OCI-LY7 (cell line): ENCODE measurements at regions not wholly inside any gene's neighbourhood (a gene's known extent, or its start where the extent isn't known, plus 50 kb on each side); places are given as distances from the start of the nearest gene placed in this dataset.

ENCODE experiments used
- BruUV-seq: library from RNA; stranded (reverse); fragments of 400-500 nt; replicated peaks from 2 replicates; lab custom pipeline; 2021; lab: Mats Ljungman, UMichigan
- CTCF ChIA-PET: fragments of 300-600 bp; sonication (Branson Sonifier 250); formaldehyde crosslinking; loops from one replicate; lab custom pipeline; 2022; ENCODE audit warnings: antibody characterized with exemption; ENCODE audit not compliant: unreplicated experiment; lab: Charles Lee
- POLR2A ChIA-PET: fragments of 300-600 bp; sonication (Branson Sonifier 250); formaldehyde crosslinking; loops from one replicate; lab custom pipeline; 2022; ENCODE audit warnings: antibody characterized with exemption; lab: Charles Lee
- DNase-seq: peaks from one replicate; pipeline ENCODE4 v3.0.0-alpha.2; 2015; ENCODE audit warnings: low spot score
- H2AFZ ChIP-seq: fragments of 200-600 bp; sonication (generic), shearing (Covaris generic); 2 replicates; pipeline ENCODE4 v1.6.1; 2014; ENCODE audit warnings: mild to moderate bottlenecking, antibody characterized with exemption, low read length, moderate library complexity
- H3K27ac ChIP-seq: fragments of 200-600 bp; sonication (generic); 2 replicates; pipeline ENCODE4 v1.5.1; 2014; ENCODE audit warnings: mixed run types, low read depth, mild to moderate bottlenecking, moderate library complexity, low read length, inconsistent platforms; ENCODE audit not compliant: poor library complexity, severe bottlenecking
- H3K36me3 ChIP-seq: fragments of 200-600 bp; sonication (generic); 2 replicates; pipeline ENCODE4 v1.6.1; 2014; ENCODE audit warnings: mild to moderate bottlenecking, antibody characterized with exemption, low read length, moderate library complexity, mixed read lengths; ENCODE audit not compliant: insufficient read depth
- H3K4me1 ChIP-seq: fragments of 200-600 bp; sonication (generic); 2 replicates; pipeline ENCODE4 v1.5.1; 2014; ENCODE audit warnings: mild to moderate bottlenecking, low read length; ENCODE audit not compliant: insufficient read depth, poor library complexity, severe bottlenecking
- H3K4me2 ChIP-seq: fragments of 200-600 bp; sonication (generic); 2 replicates; pipeline ENCODE4 v1.6.1; 2014; ENCODE audit warnings: mild to moderate bottlenecking, low read length
- H3K4me3 ChIP-seq: fragments of 200-600 bp; sonication (generic); 2 replicates; pipeline ENCODE4 v1.5.1; 2014; ENCODE audit warnings: mild to moderate bottlenecking, low read depth, low read length; ENCODE audit not compliant: poor library complexity, severe bottlenecking
- H3K79me2 ChIP-seq: fragments of 200-600 bp; sonication (generic); 2 replicates; pipeline ENCODE4 v1.6.1; 2016; ENCODE audit warnings: low read depth, mild to moderate bottlenecking, low read length, moderate library complexity, mixed read lengths; ENCODE audit not compliant: insufficient read depth
- H3K9me2 ChIP-seq: fragments of 200-600 bp; sonication (generic); 2 replicates; pipeline ENCODE4 v1.6.1; 2016; ENCODE audit warnings: mild to moderate bottlenecking, low read length, mixed read lengths; ENCODE audit not compliant: insufficient read depth
- H3K9me3 ChIP-seq: fragments of 200-600 bp; sonication (generic); 2 replicates; pipeline ENCODE4 v1.6.1; 2014; ENCODE audit warnings: mild to moderate bottlenecking, mixed run types, low read length, mixed read lengths
- H4K20me1 ChIP-seq: fragments of 200-600 bp; sonication (generic); 2 replicates; pipeline ENCODE4 v1.6.1; 2014; ENCODE audit warnings: mild to moderate bottlenecking, antibody characterized with exemption, low read length, moderate library complexity, mixed read lengths; ENCODE audit not compliant: insufficient read depth
- EZH2phosphoT487 ChIP-seq: fragments of 200-600 bp; sonication (generic); IDR thresholded peaks from 2 replicates; pipeline ENCODE4 v1.6.1; 2018; ENCODE audit warnings: low read depth, borderline replicate concordance, mild to moderate bottlenecking, mixed run types, antibody characterized with exemption, low read length, moderate library complexity, mixed read lengths
- intact Hi-C: fragments of 100-400 bp; cut with micrococcal nuclease; formaldehyde crosslinking; loops from one replicate; pipeline ENCODE4 v1.10.0; 2022; ENCODE audit not compliant: unreplicated experiment
- TF ChIP-seq, protein P1 (sequence below): fragments of 200-600 bp; sonication (generic); conservative IDR thresholded peaks from 2 replicates; pipeline ENCODE4 v1.5.1; 2014; ENCODE audit warnings: mild to moderate bottlenecking, antibody characterized with exemption, low read length, moderate library complexity, mixed read lengths

DNA sequence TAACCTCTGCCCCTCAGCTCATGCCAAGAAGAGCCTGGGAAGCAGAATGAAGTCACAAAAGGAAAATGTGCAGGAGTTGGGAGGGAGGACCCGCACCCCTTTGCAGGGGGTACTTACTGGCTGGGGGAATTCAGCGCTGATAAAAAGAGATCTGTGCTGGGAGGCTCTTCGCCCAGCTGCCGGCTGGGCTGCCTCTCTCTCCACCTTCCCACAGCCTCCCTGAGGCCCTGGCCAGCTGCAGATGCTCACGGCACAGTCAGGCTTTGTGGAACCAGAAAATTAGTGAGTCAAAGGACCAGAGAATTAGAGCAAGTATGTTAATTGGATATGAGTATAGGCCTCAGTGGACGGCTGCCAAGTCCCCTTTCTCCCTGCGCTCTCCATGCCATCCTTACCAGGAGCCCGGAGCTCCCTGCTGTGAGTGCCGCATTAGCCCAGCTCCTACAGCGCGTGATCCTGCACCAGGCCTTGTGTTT is 181.7 kb upstream of the SH3BP4 start:
- no peak for DNase-seq
- no TSS peak for BruUV-seq
- H3K27ac ChIP-seq, result no peak overlapping the region
- no peak overlapping the region for H2AFZ ChIP-seq
- H3K79me2 ChIP-seq, result no peaks in the 10 kb centered on the region
- no peaks in the 10 kb centered on the region for H3K4me1 ChIP-seq
- no peaks in the 10 kb centered on the region for H4K20me1 ChIP-seq
- no peaks in the 10 kb centered on the region for H3K9me2 ChIP-seq
- no peaks in the 10 kb centered on the region for H3K9me3 ChIP-seq
- ChIA-PET POLR2A (no interaction called here), CTCF (no interaction called here)
- H3K4me3 ChIP-seq, result no peak overlapping the region
- no peaks in the 10 kb centered on the region for H3K36me3 ChIP-seq
- intact Hi-C loops, result no loop called here
- no peak overlapping the region for H3K4me2 ChIP-seq
- TF ChIP-seq, protein P1, sequence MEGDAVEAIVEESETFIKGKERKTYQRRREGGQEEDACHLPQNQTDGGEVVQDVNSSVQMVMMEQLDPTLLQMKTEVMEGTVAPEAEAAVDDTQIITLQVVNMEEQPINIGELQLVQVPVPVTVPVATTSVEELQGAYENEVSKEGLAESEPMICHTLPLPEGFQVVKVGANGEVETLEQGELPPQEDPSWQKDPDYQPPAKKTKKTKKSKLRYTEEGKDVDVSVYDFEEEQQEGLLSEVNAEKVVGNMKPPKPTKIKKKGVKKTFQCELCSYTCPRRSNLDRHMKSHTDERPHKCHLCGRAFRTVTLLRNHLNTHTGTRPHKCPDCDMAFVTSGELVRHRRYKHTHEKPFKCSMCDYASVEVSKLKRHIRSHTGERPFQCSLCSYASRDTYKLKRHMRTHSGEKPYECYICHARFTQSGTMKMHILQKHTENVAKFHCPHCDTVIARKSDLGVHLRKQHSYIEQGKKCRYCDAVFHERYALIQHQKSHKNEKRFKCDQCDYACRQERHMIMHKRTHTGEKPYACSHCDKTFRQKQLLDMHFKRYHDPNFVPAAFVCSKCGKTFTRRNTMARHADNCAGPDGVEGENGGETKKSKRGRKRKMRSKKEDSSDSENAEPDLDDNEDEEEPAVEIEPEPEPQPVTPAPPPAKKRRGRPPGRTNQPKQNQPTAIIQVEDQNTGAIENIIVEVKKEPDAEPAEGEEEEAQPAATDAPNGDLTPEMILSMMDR, result no peak
- no peak for TF ChIP-seq EZH2phosphoT487

GRCh38 chr2:234768608-234769196 is 183.1 kb upstream of the SH3BP4 start:
- BruUV-seq, result no TSS peak
- no peaks in the 10 kb centered on the region for H3K36me3 ChIP-seq
- no peak overlapping the region for H2AFZ ChIP-seq
- H3K9me3 ChIP-seq, result no peaks in the 10 kb centered on the region
- ChIA-PET POLR2A (no interaction called here), CTCF (no interaction called here)
- no peak overlapping the region for H3K27ac ChIP-seq
- H3K4me2 ChIP-seq, result no peak overlapping the region
- no peaks in the 10 kb centered on the region for H4K20me1 ChIP-seq
- intact Hi-C loops, result no loop called here
- no peaks in the 10 kb centered on the region for H3K9me2 ChIP-seq
- no peaks in the 10 kb centered on the region for H3K4me1 ChIP-seq
- TF ChIP-seq, protein P1, result no peak
- TF ChIP-seq EZH2phosphoT487, result no peak
- no peak for DNase-seq
- no peaks in the 10 kb centered on the region for H3K79me2 ChIP-seq
- H3K4me3 ChIP-seq, result no peak overlapping the region

DNA sequence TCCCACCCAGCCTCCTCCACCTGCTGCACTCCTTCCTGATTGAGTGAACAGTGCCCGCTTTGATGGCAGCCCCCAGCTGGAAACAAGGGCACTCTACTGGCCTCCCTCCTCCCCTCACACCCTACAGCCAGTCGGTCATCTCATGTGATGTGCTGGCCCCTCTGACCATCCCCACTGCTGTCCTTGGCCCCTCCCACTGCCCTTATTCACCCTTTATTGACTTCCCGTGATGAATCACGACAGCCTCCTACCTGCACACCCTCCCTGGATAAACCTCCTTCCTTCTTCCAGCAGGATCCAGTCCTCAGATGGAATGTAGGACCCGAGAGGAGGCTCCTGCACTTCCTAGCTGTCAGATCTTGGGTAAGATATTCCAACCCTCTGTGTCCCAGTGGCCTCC is 186.5 kb upstream of the SH3BP4 start:
- Histone ChIP-seq H3K79me2 (no peaks in the 10 kb centered on the region), H3K36me3 (no peaks in the 10 kb centered on the region), H3K4me2 (no peak overlapping the region), H2AFZ (no peak overlapping the region), H3K27ac (no peak overlapping the region), H3K4me1 (no peaks in the 10 kb centered on the region), H3K4me3 (no peak overlapping the region), H4K20me1 (no peaks in the 10 kb centered on the region), H3K9me2 (no peaks in the 10 kb centered on the region), H3K9me3 (no peaks in the 10 kb centered on the region)
- DNase-seq, result no peak
- ChIA-PET CTCF (no interaction called here), POLR2A (no interaction called here)
- no TSS peak for BruUV-seq
- TF ChIP-seq, protein P1, result no peak
- no peak for TF ChIP-seq EZH2phosphoT487
- intact Hi-C loops, result no loop called here
